GM23338 (cell line): ENCODE measurements at regions not wholly inside any gene's neighbourhood (a gene's known extent, or its start where the extent isn't known, plus 50 kb on each side); places are given as distances from the start of the nearest gene placed in this dataset.

Experiments used
- CREB1 ChIP-seq: fragments of 250-450 bp; sonication (Bioruptor Pico); IDR thresholded peaks from 2 replicates; pipeline ENCODE4 v1.5.0; 2020; ENCODE audit warnings: low read depth, mild to moderate bottlenecking, moderate library complexity
- EZH2 ChIP-seq: fragments of 200-600 bp; sonication (generic); IDR thresholded peaks from one replicate; pipeline ENCODE4 v1.8.0; 2017; ENCODE audit warnings: antibody characterized with exemption, mild to moderate bottlenecking, low read depth; ENCODE audit not compliant: unreplicated experiment
- EZH2phosphoT487 ChIP-seq: fragments of 200-600 bp; sonication (generic); IDR thresholded peaks from one replicate; pipeline ENCODE4 v1.8.1; 2018; ENCODE audit warnings: antibody characterized with exemption; ENCODE audit not compliant: unreplicated experiment
- JUNB ChIP-seq: IDR thresholded peaks from one replicate; pipeline ENCODE4 v1.6.1; 2016; ENCODE audit warnings: antibody characterized with exemption; ENCODE audit not compliant: unreplicated experiment
- POLR2AphosphoS5 ChIP-seq: IDR thresholded peaks from 2 replicates; pipeline ENCODE4 v1.6.1; 2016; ENCODE audit warnings: antibody characterized with exemption, low read depth
- ZNF331 ChIP-seq: fragments of 250-450 bp; sonication (Bioruptor Pico); IDR thresholded peaks from 2 replicates; pipeline ENCODE4 v1.5.0; 2020; ENCODE audit warnings: low read depth, mild to moderate bottlenecking, moderate library complexity
- TF ChIP-seq, protein P1 (sequence below), 2 experiments: fragments of 200-600 bp in 1 of 2; sonication (generic) in 1 of 2; conservative IDR thresholded peaks; 2 replicates each; pipeline versions ENCODE4 v1.5.1 to v1.6.1; 2016 to 2017; ENCODE audit warnings: antibody characterized with exemption in 2 of 2, low read depth in 2 of 2, mild to moderate bottlenecking in 2 of 2, moderate library complexity in 1 of 2
- TF ChIP-seq, protein P2 (sequence below): IDR thresholded peaks from one replicate; pipeline ENCODE4 v1.6.1; 2018; ENCODE audit warnings: antibody characterized with exemption; ENCODE audit not compliant: unreplicated experiment
- TF ChIP-seq, protein P3 (sequence below): fragments of 250-450 bp; sonication (Bioruptor Pico); IDR thresholded peaks from 2 replicates; pipeline ENCODE4 v1.5.0; 2020; ENCODE audit warnings: mild to moderate bottlenecking, moderate library complexity

- TF ChIP-seq CREB1 (CRISPR knock-in tag) (no peak), EZH2 (no peak), POLR2AphosphoS5 (no peak), EZH2phosphoT487 (no peak), JUNB (no peak), ZNF331 (CRISPR knock-in tag) (no peak)
- TF ChIP-seq, protein P1, sequence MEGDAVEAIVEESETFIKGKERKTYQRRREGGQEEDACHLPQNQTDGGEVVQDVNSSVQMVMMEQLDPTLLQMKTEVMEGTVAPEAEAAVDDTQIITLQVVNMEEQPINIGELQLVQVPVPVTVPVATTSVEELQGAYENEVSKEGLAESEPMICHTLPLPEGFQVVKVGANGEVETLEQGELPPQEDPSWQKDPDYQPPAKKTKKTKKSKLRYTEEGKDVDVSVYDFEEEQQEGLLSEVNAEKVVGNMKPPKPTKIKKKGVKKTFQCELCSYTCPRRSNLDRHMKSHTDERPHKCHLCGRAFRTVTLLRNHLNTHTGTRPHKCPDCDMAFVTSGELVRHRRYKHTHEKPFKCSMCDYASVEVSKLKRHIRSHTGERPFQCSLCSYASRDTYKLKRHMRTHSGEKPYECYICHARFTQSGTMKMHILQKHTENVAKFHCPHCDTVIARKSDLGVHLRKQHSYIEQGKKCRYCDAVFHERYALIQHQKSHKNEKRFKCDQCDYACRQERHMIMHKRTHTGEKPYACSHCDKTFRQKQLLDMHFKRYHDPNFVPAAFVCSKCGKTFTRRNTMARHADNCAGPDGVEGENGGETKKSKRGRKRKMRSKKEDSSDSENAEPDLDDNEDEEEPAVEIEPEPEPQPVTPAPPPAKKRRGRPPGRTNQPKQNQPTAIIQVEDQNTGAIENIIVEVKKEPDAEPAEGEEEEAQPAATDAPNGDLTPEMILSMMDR (conservative IDR thresholded peaks at IDR 0.05; ENCODE audit: low read depth in 2 of 2) = no peak
- TF ChIP-seq, protein P2, sequence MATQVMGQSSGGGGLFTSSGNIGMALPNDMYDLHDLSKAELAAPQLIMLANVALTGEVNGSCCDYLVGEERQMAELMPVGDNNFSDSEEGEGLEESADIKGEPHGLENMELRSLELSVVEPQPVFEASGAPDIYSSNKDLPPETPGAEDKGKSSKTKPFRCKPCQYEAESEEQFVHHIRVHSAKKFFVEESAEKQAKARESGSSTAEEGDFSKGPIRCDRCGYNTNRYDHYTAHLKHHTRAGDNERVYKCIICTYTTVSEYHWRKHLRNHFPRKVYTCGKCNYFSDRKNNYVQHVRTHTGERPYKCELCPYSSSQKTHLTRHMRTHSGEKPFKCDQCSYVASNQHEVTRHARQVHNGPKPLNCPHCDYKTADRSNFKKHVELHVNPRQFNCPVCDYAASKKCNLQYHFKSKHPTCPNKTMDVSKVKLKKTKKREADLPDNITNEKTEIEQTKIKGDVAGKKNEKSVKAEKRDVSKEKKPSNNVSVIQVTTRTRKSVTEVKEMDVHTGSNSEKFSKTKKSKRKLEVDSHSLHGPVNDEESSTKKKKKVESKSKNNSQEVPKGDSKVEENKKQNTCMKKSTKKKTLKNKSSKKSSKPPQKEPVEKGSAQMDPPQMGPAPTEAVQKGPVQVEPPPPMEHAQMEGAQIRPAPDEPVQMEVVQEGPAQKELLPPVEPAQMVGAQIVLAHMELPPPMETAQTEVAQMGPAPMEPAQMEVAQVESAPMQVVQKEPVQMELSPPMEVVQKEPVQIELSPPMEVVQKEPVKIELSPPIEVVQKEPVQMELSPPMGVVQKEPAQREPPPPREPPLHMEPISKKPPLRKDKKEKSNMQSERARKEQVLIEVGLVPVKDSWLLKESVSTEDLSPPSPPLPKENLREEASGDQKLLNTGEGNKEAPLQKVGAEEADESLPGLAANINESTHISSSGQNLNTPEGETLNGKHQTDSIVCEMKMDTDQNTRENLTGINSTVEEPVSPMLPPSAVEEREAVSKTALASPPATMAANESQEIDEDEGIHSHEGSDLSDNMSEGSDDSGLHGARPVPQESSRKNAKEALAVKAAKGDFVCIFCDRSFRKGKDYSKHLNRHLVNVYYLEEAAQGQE = no peak
- TF ChIP-seq, protein P3, sequence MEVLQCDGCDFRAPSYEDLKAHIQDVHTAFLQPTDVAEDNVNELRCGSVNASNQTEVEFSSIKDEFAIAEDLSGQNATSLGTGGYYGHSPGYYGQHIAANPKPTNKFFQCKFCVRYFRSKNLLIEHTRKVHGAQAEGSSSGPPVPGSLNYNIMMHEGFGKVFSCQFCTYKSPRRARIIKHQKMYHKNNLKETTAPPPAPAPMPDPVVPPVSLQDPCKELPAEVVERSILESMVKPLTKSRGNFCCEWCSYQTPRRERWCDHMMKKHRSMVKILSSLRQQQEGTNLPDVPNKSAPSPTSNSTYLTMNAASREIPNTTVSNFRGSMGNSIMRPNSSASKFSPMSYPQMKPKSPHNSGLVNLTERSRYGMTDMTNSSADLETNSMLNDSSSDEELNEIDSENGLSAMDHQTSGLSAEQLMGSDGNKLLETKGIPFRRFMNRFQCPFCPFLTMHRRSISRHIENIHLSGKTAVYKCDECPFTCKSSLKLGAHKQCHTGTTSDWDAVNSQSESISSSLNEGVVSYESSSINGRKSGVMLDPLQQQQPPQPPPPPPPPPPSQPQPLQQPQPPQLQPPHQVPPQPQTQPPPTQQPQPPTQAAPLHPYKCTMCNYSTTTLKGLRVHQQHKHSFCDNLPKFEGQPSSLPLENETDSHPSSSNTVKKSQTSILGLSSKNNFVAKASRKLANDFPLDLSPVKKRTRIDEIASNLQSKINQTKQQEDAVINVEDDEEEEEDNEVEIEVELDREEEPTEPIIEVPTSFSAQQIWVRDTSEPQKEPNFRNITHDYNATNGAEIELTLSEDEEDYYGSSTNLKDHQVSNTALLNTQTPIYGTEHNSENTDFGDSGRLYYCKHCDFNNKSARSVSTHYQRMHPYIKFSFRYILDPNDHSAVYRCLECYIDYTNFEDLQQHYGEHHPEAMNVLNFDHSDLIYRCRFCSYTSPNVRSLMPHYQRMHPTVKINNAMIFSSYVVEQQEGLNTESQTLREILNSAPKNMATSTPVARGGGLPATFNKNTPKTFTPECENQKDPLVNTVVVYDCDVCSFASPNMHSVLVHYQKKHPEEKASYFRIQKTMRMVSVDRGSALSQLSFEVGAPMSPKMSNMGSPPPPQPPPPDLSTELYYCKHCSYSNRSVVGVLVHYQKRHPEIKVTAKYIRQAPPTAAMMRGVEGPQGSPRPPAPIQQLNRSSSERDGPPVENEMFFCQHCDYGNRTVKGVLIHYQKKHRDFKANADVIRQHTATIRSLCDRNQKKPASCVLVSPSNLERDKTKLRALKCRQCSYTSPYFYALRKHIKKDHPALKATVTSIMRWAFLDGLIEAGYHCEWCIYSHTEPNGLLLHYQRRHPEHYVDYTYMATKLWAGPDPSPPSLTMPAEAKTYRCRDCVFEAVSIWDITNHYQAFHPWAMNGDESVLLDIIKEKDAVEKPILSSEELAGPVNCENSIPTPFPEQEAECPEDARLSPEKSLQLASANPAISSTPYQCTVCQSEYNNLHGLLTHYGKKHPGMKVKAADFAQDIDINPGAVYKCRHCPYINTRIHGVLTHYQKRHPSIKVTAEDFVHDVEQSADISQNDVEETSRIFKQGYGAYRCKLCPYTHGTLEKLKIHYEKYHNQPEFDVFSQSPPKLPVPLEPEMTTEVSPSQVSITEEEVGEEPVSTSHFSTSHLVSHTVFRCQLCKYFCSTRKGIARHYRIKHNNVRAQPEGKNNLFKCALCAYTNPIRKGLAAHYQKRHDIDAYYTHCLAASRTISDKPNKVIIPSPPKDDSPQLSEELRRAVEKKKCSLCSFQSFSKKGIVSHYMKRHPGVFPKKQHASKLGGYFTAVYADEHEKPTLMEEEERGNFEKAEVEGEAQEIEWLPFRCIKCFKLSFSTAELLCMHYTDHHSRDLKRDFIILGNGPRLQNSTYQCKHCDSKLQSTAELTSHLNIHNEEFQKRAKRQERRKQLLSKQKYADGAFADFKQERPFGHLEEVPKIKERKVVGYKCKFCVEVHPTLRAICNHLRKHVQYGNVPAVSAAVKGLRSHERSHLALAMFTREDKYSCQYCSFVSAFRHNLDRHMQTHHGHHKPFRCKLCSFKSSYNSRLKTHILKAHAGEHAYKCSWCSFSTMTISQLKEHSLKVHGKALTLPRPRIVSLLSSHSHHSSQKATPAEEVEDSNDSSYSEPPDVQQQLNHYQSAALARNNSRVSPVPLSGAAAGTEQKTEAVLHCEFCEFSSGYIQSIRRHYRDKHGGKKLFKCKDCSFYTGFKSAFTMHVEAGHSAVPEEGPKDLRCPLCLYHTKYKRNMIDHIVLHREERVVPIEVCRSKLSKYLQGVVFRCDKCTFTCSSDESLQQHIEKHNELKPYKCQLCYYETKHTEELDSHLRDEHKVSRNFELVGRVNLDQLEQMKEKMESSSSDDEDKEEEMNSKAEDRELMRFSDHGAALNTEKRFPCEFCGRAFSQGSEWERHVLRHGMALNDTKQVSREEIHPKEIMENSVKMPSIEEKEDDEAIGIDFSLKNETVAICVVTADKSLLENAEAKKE (CRISPR knock-in tag) = no peak
These were observed 290.0 kb upstream of the MKI67 start for GRCh38 chr10:128416231-128416630.
